ENCODE measurements at regions not wholly inside any gene's neighbourhood (a gene's known extent, or its start where the extent isn't known, plus 50 kb on each side); places are given as distances from the start of the nearest gene placed in this dataset.
"Not testable (repeated sequence)": the region's sequence is repeated elsewhere in the genome, so short reads cannot be mapped to it uniquely, and the experiment has no call there.

- DNase-seq = no peak
- intact Hi-C loops (cut with DNase I) = no loop called here
Measured at GRCh38 chr11:19420868-19421533, 180.3 kb upstream of the E2F8 start.

- intact Hi-C loops (cut with DNase I) = no loop called here
- no peak for DNase-seq
Measured at GRCh38 chr11:19419808-19420207, 179.1 kb upstream of the E2F8 start.

- no peak for DNase-seq
- intact Hi-C loops (cut with DNase I) = no loop called here
Measured at GRCh38 chr11:19419021-19419750, 178.4 kb upstream of the E2F8 start.

- DNase-seq = no peak
- intact Hi-C loops (cut with DNase I) = no loop called here
Measured at GRCh38 chr11:19418221-19418620, 177.5 kb upstream of the E2F8 start.

GRCh38 chr11:19412070-19412469 is 171.3 kb upstream of the E2F8 start:
- DNase-seq; intact Hi-C loops (cut with DNase I): not testable (repeated sequence)

- intact Hi-C loops (cut with DNase I) = no loop called here
- no peak for DNase-seq
Measured at GRCh38 chr11:19410032-19410431, 169.3 kb upstream of the E2F8 start.

GRCh38 chr11:19409307-19409706 is 168.6 kb upstream of the E2F8 start:
- no peak for DNase-seq
- intact Hi-C loops (cut with DNase I) = no loop called here

GRCh38 chr11:19407677-19408270 is 167.0 kb upstream of the E2F8 start:
- intact Hi-C loops (cut with DNase I) = no loop called here
- DNase-seq = no peak

- intact Hi-C loops (cut with DNase I) = no loop called here
- no peak for DNase-seq
Measured at GRCh38 chr11:19405966-19406365, 165.2 kb upstream of the E2F8 start.

GRCh38 chr11:19404787-19405186 is 164.0 kb upstream of the E2F8 start:
- no peak for DNase-seq
- intact Hi-C loops (cut with DNase I) = no loop called here

GRCh38 chr11:19403196-19403895 is 162.6 kb upstream of the E2F8 start:
- intact Hi-C loops (cut with DNase I) = no loop called here
- DNase-seq = no peak

GRCh38 chr11:19400296-19400695 is 159.6 kb upstream of the E2F8 start:
- intact Hi-C loops (cut with DNase I) = no loop called here
- DNase-seq = no peak

- intact Hi-C loops (cut with DNase I) = no loop called here
- DNase-seq = no peak
Measured at GRCh38 chr11:19398772-19399527, 158.2 kb upstream of the E2F8 start.

- DNase-seq = no peak
- intact Hi-C loops (cut with DNase I) = no loop called here
Measured at GRCh38 chr11:19398273-19398672, 157.5 kb upstream of the E2F8 start.

- intact Hi-C loops (cut with DNase I) = no loop called here
- no peak for DNase-seq
Measured at GRCh38 chr11:19395050-19395449, 154.3 kb upstream of the E2F8 start.

- intact Hi-C loops (cut with DNase I) = no loop called here
- no peak for DNase-seq
Measured at GRCh38 chr11:19394525-19395016, 153.8 kb upstream of the E2F8 start.

GRCh38 chr11:19393941-19394340 is 153.2 kb upstream of the E2F8 start:
- intact Hi-C loops (cut with DNase I) = no loop called here
- DNase-seq = no peak

- DNase-seq = no peak
- intact Hi-C loops (cut with DNase I) = no loop called here
Measured at GRCh38 chr11:19392847-19393518, 152.2 kb upstream of the E2F8 start.

- intact Hi-C loops (cut with DNase I) = no loop called here
- DNase-seq = no peak
Measured at GRCh38 chr11:19392321-19392720, 151.6 kb upstream of the E2F8 start.

GRCh38 chr11:19391652-19392051 is 150.9 kb upstream of the E2F8 start:
- intact Hi-C loops (cut with DNase I) = no loop called here
- DNase-seq = no peak

Measured in posterior cingulate gyrus (tissue), 11 donors.